ENCODE measurements at regions not wholly inside any gene's neighbourhood (a gene's known extent, or its start where the extent isn't known, plus 50 kb on each side); places are given as distances from the start of the nearest gene placed in this dataset.
"Not testable (repeated sequence)": the region's sequence is repeated elsewhere in the genome, so short reads cannot be mapped to it uniquely, and the experiment has no call there.

DNA sequence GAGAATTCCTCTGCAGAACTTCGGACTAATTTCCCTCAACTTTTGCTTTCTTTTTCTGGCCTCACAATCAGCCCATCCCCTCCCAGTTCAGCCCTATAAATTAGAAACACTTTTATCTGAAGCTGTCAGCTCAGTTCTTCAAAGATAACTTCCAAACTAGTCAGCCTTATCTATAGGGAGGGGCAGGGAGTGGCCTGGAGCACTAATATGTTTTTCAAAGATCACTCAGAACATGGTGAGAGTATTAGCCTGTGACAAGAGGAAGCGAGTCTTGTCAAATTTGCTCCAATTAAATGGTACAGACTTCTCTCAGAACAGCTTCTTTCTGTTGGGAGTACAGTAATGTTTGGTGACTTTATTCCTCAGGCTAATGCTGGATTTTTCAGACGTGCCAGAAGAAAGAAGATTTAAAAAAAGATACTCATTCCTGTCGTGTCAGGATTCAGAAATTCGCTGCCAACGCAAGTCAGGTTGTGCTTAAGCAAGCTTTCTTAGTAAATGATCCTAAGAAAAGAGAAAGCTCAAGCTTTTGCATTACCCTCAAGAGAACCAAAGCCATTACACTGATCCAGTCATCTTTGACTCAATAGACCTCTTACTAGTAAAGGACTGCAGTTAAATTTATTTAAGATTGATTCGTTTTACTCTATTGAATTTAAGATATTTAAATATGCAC lies 1033.6 kb downstream of the SLITRK5 start:
- DNase-seq (ENCODE audit: low read depth): no peak

DNA sequence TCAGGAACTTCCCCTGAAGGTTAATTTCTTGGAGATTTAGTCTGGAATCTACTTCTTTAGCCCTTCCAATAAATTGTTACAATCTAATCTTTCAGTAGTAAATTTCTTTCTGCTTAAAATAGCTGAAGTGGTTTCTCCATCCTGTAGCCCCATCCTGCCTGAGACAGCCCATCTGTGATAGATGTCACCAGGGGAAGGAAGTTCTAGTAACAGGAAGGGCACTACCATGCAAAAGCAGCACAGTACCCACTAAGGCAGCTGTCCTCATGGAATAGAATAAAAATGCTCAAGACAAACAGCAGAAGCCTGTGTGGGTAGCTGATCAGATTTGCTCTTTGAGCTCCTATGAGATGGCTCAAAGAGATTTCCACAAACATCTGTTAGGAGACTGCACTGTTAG lies 1036.5 kb downstream of the SLITRK5 start:
- no peak for DNase-seq (ENCODE audit: low read depth)

DNA sequence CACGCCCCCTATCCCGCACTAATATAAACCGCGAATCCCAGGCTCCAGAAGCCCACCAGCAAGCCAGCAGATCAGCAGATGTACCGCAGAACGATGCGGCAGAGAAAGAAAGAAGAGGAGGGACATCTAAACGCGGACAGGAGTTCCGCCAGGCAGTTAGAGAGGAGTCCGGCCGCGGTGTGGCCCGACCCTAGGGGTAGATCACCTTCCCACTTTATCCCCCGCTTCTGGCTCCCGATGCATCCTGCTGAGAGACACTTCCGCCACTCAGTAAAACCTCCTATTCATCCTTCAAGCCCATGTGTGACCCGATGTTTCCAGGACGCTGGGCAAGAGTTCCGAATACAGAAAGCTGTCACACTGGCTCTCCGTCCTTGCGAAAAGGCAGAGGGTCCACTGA lies 1046.8 kb downstream of the SLITRK5 start:
- no peak for DNase-seq (ENCODE audit: low read depth)

DNA sequence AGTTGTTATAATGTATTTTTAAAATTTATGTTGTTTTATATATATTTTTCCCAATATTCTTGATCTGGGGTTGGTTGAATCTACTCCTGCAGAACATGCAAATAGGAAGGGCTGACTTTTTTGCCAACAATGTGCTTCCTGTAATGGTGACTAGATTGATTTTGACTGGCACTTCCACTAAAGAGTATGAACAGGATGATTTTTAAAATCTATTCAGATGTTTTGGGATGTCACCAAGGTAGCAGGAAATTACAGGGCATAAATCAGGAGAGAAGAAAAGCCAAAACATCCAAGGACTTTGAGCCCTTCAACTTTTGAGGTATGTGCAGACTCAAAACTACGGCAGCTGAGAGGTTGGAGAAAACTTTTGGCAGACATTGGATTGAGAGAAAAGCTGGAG lies 1047.6 kb downstream of the SLITRK5 start:
- DNase-seq (ENCODE audit: low read depth): no peak

DNA sequence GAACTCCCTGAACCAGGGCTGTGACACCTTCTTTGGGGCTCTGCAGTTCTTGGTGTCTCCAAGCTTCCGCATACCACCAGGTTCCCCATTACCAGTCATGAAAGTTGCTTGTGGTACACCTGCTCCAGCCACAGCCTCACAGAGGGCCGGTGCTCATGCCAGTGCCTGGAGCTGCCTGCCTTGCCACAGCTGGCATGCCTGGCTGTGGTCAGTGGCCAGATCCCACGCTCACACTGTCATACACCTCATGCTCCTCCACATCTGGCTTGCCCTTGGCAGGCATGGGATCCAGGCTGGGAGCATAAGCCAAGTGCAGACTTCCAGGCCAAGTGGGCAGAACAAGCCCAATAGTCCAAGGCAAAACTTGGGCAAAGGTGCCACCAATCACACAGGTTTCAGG lies 1054.9 kb downstream of the SLITRK5 start:
- no peak for DNase-seq (ENCODE audit: low read depth)

DNA sequence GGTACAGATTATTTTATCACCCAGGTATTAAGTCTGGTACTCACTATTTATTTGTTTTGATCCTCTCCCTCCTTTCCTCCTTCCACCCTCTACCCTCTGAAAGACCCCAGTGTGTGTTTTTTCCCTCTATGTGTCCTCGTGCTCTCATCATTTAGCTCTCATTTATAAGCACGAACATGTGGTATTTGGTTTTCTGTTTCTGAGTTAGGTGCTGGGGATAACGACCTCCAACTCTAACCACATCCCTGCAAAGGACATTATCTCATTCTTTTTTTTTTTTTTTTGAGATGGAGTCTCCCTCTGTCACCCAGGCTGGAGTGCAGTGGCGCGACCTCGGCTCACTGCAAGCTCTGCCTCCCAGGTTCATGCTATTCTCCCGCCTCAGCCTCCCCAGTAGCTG lies 1056.1 kb downstream of the SLITRK5 start:
- not testable (repeated sequence) for DNase-seq (ENCODE audit: low read depth)

DNA sequence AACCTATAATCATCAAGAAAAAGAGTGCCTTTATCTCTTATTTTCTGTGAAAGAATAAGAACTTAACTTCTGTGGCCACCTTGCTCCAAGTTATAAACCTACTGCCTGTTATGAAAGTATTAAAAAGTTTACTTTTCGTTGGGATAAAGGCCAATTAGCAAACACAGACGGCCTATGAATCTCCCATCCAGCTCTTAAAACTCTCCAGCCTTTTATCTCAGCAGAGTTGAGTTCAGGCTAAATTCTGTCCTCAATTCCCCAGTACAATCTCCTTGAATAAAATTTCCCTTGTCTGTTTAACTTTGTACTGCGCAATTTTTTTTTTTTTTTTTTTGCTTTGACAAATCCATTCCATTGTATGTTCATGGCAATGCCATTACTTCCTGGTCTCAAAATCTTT lies 1058.4 kb downstream of the SLITRK5 start:
- no peak for DNase-seq (ENCODE audit: low read depth)

DNA sequence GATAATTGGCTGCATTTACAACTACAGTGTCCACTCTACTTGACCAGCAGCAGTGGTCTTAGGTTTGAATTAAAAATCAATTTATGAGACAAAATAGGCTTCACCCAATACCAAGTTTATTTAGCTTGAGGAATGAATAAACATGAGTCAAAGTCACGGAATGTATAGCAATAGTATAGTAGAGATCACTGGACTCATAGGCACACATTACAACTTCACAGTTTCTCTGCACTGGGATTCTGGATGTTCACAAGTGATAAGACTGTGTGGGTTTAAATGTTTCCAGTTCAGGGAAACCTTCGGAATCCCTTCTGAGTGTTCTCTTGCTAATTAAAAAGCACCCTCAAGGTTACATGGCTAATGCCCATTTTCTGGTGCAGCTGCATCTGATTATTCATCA lies 1064.9 kb downstream of the SLITRK5 start:
- DNase-seq (ENCODE audit: low read depth): no peak

DNA sequence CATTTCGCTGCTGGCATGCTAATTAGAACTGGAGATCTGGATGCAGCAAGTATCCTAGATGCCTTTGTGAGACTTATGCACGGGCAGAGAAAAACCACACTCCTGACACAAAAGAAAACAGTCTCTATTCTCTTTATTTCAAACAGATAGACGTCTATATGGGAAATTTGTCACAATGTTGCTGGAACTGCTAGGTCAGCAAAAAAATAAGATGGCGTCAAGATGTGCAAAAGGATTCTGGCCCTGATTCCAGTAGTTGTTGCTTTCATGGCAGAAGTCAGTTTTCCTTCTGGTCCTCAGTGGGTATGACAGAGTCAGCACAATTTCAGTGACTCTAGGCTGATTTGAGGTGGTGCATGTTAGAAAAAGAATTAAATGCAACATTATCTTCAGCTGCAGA lies 1068.0 kb downstream of the SLITRK5 start:
- no peak for DNase-seq (ENCODE audit: low read depth)

DNA sequence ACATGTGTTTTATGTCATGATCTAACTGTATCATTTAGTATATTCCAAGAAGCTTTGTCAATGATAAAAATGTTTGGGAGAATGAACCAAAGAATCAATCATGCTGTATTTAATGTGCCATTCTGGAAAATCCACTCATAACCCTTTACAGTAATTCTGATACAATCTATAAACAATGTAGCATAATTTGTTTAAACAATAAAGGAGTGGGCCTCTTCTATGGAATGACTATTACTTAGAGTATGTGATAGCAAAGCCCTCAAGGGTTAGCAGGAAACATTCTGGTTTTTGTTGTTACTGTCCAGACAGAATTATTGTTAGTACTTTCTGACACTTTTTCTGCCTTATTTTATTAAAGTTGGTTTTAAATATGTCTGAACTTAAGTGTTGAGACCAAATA lies 1073.1 kb downstream of the SLITRK5 start:
- DNase-seq (ENCODE audit: low read depth): no peak

DNA sequence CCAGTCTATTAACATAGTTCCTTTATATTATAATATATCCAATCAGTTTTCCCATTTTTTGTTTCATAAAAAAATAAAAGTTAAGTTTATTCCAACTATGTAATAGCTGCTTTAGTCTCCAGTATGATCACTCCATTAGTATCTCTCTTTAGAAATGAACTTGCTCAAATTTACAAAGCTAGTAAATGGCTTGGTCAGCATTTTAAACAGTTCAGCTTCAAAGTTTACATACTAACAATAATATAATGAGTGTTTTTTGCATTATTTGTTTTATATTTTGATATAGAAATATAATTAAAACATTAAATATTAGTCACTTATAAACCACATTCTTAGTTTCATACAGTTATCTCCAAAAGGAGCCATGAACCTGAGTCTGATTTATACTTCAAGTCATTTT lies 1073.8 kb downstream of the SLITRK5 start:
- no peak for DNase-seq (ENCODE audit: low read depth)

DNA sequence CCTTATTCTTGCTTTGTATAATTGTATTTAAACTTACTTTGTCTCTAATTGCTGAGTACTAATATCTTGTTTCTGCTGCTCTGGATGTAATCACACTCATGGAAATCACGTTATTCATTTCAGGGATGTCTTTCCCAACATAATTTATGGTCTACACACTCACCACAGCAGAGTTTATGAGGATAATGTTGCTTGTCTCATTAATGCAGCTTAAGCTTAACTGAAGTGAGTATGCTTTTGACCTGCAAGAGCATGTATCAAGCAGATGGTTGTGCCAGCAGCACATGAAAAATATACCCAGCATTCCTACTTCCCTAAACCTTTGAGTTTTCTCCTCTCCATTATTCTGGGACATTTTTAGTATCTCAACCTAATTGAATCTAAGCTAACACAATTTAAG lies 1080.9 kb downstream of the SLITRK5 start:
- DNase-seq (ENCODE audit: low read depth): no peak

DNA sequence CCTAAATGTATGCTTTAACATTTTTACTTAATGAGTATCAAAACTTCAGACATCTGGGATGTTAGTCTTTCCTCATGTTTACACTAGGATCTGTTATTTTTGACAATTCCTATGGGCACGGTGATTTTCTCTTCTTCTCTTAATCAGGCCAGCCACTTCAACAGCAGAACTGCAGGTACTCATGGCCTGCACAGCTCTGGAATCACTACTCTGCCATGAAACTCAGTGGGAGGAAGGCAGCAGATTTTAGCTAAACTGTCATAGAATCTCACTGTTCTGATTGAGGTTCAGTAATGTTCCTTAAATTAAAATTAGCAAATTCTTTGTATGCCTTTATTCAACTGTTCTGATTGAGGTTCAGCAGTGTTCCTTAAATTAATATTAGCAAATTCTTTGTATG lies 1083.0 kb downstream of the SLITRK5 start:
- no peak for DNase-seq (ENCODE audit: low read depth)

DNA sequence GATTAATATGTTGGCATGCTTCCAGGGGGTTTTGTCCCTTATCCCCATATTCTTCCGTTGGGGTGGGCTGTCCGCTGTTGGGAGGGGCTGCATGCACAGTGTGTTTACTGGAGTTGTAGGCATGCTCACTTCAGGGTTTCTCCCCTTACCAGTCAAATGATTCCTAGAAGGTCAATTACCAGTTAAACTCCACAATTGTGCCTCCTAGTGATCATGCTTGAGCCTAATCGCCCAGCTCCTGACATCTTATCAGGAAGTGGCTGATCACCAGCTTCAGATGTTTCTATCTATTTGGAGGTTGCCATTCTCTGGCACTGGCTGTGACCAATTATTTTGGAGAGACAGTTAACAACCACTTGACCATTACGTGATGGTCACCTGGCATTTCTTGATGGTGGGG lies 1090.0 kb downstream of the SLITRK5 start:
- DNase-seq (ENCODE audit: low read depth): no peak

DNA sequence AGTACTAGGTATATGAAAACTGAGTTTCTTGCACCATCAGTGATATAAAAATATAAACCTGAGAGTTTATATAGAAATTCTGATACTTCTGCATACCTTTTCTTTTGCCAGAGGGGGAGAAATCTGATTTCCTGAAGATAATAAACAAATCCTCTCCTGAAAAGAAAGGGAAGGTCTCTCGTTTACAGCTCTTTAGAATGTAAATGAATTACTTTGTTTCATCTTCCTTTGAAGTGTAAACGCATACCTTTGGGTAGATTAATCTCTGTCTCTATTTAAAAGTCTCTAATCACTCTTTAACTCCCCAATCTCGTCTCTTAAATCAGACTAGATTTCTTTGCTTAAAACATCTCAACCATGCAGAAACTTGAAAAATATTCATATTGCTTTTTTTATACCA lies 1092.9 kb downstream of the SLITRK5 start:
- DNase-seq (ENCODE audit: low read depth): no peak

DNA sequence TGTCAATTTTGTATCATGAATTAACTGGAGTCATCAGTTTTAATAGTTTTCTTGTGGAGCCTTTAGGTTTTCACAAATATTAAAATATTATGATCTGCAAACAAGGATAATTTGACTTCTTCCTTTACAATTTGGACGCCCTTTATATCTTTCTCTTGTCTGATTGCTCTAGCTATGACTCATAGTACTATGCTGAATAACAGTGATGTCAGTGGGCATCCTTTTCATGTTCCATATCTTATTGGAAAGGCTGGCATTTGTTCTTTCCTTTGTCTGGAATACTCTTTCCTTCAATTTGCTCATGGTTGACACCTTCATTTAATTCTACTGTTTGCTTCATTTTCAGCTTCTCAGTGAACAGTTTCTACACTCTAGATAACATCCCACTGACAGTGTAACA lies 1129.3 kb downstream of the SLITRK5 start:
- DNase-seq (ENCODE audit: low read depth): no peak

DNA sequence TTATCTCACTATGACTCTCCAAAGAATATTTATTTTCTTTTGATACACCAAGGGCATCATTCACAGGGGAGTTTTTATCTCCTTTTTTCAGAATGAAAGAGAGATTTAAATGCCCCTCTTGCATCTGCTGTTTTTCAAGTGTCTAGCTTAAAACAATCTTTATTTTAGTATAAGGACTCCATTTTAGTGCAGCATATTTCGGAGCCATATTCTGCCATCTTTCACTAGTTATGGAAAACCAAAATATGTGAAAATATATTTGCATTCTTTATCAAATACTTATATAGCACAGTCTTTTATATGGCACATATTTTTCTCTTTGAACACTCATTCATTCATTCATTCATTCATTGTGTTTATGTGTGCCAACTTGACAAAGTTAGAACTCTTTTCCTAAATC lies 1130.2 kb downstream of the SLITRK5 start:
- no peak for DNase-seq (ENCODE audit: low read depth)

DNA sequence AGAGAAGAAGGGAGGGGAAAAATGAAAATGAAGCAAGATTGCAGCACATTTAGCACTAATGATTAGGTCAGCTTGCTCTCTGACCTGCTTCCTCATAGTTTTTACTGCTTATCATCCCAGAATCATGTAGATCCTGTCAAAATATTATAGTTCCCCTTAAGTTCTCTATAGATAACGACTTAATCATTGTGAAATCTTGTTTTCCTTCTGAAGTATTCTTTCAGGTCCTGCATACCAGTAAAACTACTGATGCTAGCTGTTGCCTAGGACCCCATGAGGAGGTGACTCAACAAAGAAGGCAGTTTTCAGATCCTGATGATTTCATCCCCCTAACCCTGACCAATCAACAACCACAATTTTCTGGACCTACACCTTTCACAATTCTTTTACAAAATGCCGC lies 1131.7 kb downstream of the SLITRK5 start:
- DNase-seq (ENCODE audit: low read depth): no peak

DNA sequence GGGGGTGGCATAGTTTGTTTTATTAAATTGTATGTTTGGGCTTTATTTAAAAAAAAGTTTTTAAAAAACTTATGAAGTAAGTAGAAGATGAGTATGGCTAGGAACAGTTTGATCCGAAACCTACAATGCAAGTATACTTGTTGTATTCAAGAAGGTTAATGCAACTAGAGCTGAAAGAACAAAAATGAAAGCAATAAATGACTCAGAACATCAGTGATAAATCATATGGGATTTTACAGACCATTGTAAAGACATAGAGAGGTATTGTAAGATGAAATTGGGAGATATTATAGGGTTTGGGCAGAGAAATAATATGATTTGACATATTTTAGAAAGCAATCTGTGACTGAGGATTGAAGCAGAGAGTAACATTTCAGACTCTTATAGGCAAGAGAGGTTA lies 1135.3 kb downstream of the SLITRK5 start:
- DNase-seq (ENCODE audit: low read depth): no peak

DNA sequence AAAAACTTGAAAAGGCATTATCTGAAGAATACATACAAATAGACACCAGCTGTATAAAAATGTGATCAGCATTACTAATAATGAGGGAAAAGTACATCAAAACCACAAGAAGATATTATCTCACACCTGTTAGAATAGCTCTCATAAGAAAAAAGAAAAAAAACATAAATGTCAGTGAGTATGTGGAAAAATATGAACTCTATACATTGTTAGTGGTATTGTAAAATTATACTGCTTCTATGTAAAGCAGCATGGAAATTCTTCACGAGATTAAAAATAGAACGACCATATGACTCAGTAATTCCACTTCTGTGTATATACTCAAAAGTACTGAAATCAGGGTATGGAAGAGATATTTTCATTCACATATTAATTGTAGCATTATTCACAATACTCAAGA lies 1146.4 kb downstream of the SLITRK5 start:
- DNase-seq (ENCODE audit: low read depth): no peak

DNA sequence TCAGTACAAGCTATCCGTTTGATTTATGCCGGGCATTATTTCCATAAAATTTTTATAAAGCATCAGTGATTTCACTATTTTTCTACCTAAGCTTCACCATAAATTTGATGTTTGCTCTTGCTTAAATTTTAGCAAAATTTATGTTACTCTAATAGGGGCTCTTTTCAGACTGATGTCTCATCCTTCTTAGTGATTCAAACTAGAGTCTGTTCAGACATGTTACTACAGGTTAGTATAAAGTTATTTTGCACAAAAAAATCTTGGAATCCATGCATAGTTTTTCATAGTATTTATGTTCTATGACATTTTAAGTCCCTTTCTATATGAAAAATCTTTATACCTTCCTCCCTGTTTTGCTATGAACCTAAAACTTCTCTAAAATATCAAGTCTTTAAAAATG lies 1151.9 kb downstream of the SLITRK5 start:
- no peak for DNase-seq (ENCODE audit: low read depth)

DNA sequence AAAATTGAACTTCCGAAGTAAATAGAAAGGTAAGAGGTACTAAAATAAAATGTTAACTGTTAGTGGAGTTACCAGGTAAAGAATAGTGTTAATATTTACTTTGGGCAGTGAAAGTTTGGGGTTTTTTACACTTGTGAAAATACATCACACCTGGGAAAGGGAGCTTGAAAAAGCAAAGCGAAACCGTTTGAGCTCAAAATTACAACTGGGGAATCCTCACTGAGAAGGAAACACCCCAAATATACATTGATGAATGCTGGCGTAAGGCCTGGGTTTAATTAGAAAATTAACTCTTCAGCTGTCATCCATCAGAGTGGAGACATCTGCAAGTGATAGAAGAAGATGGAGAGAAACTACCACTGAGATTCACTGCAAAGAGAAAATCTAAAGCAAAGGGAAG lies 1153.0 kb downstream of the SLITRK5 start:
- DNase-seq (ENCODE audit: low read depth): no peak

DNA sequence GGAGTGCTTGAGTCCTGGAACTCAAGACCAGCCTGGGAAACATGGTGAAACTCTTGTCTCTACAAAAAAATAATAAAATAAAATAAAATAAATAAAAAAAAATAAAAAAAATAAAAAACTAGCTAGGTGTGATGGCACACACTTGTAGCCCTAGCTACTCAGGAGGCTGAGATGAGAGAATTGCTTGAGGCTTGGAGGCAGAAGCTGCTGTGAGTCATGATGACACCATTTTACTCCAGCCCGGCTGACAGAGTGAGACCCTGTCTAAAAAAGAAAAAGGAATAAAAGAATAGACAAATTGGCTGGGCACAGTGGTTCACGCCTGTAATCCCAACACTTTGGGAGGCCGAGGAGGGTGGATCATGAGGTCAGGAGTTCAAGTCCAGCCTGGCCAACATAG lies 1168.9 kb downstream of the SLITRK5 start:
- DNase-seq (ENCODE audit: low read depth): no peak

DNA sequence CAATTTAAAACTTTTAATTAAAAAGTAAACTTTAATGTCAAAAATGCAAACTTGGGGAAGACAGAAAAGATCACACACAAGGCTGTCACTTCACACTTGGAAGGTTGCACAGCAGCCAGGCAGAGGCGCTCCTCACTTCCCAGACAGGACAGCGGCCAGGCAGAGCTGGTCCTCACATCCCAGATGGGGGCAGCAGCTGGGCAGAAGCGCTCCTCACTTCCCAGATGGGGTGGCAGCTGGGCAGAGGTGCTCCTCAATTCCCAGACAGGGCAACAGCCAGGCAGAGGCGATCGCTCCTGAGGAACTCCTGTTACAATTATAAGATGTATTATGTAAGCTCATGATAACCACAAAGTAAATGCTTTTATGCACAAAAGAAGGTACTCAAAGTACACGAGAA lies 1181.1 kb downstream of the SLITRK5 start:
- DNase-seq (ENCODE audit: low read depth): not testable (repeated sequence)

DNA sequence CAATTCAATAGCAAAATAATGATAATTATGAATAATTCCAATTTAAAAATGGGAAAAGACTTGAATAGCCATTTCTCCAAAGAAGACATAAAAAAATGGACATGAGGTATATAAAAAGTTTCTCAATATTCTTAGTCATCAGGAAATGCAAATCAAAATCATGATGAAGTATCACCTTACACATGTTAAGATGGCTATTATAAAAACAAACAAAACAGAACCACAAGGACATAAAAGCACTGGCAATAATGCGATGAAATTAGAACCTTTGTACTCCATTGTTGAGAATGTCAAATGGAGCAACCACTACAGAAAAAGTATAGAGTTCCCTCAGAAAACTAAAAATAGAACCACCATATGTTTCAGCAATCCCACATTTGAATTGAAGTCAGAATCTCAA lies 1186.1 kb downstream of the SLITRK5 start:
- DNase-seq (ENCODE audit: low read depth): no peak

Data from M059J (cell line).